Germinal center (tissue), 1 donor: ENCODE measurements at regions not wholly inside any gene's neighbourhood (a gene's known extent, or its start where the extent isn't known, plus 50 kb on each side); places are given as distances from the start of the nearest gene placed in this dataset.

Source experiments
- DNase-seq: peaks from one replicate; pipeline ENCODE4 v3.0.0; 2012; ENCODE audit warnings: mixed read lengths, low spot score

DNA sequence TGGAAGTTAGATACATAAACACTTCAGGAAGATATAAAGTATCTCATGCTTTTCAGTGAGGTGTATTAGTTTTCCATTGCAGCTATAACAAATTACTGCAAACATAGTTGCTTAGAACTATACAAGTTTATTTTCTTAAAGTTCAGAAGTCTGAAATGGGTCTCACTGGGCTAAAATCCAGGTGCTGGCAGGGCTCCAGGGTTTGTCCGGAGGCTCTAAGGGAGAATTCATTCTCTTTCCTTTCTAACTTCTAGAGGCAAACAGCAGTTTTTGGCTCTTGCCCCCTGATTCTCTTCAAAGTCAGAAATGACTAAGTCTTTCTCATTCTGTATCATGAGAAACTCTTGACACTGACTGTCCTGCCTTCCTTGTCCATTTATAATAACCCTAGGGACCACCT is 138.8 kb downstream of the AASDHPPT start:
- no peak for DNase-seq

GRCh38 chr11:106217456-106217855 is 140.0 kb downstream of the AASDHPPT start:
- DNase-seq = no peak

DNA sequence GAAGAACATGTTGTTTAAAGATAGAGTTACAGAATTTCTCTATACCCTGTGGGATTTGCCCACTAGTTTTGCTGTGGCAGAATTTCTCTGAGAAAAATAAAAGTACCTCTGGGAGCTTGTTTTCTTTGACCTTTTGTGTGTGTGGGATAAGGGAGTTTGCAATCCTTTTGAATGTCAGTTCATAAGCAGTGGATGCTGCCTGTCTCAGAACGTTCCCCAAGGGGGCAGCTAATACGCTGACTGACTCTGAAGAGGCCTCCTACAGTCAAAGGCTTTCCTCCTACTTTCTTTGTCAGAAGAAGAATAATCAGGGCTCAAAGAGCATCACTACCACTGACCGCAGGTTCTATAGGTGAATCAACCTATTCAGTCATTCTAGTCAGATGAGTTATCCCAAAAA is 140.6 kb downstream of the AASDHPPT start:
- no peak for DNase-seq

GRCh38 chr11:106222626-106223025 is 145.2 kb downstream of the AASDHPPT start:
- no peak for DNase-seq

DNA sequence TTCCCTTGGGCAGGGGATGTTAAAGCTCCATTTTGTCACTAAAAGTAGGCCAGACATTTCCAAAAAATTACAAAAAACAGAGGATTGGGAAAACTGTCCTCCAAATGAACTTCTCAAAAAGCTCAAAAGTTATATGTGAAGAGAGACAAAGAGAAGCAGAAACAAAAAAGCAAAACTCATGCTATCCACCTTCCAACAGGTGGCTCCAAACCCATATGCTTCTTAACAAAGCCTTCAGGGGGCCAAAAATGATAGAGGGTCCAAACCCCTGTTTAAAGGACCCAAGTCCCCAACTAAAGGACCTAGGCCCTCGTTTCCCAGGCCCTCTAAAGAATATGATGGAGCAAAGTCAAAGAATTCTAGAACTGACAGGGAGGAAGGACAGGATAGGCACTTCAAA is 146.7 kb downstream of the AASDHPPT start:
- DNase-seq = no peak

DNA sequence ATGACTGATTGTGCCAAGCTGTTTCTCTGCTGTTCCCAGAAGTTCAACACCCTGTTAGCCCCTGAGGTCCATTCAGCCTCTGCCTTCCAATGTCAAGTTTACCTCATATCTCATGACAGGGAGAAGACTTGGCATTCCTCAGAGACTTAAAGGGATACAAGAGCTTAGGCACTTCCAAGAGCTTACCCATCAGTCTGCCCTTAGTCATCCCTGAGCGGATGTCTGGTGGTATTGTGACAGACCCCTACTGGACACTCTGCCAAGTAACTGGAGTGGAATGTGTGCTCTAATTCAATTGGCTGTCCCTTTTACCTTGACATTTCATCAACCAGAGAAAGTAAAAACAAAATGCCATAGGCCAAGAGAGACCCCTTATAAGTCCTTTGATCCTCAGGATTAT is 151.5 kb downstream of the AASDHPPT start:
- no peak for DNase-seq

DNA sequence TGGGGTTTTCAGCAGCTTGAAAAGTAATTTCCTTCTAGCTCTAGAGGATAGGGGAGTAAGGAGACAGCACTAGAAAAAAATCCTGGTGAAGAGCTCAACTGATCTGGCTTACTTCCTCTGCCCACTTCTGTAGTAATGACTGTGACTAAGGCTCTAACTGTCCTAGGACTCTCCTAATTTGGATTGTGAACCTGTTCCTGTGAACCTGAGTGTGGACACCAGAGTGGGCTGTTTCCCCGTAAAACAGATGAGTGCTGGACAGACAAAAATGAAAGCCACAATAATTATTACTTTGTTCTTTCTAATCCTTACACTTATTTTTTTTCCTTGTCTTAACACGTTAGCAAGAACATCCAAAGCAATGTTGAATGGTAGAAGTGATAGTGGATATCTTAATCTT is 154.1 kb downstream of the AASDHPPT start:
- DNase-seq = no peak

- no peak for DNase-seq
These were observed 155.7 kb downstream of the AASDHPPT start for GRCh38 chr11:106233191-106233590.

DNA sequence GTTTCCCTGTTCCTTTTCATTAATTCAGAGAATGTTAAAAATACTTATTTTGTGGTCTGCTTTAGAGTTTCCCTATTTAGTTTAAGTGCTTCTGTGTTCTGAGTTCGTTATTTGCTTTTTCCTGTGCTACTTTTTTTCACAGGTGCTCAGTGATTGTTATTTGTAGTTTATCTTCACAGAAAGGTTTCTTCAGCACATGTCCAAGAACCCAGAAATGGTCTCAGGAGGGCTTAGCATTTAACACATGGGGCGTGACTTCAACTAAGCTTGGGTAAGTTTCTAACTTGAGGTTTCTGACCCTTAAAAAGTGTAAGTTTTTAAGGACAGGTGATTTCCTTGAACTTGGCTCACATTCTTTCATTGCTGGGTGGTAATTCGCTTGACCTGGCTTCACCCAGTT is 157.3 kb downstream of the AASDHPPT start:
- no peak for DNase-seq

DNA sequence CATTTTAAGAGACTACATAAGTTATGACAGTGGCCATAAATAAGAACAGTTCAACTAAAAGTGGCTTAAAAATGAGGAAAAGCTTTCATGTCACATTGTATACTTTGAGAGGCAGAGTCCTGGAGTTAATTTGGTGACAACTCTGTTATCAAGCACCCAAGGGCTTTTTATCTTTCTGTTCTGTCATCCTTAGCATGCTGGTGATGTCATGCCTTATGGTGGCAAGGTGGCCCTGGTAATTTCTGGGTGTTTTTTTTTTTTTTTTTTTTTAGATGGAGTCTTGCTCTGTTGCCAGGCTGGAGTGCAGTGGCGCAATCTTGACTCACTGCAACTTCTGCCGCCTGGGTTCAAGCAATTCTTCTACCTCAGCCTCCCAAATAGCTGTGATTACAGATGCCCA is 158.8 kb downstream of the AASDHPPT start:
- no peak for DNase-seq

GRCh38 chr11:106238704-106239360 is 161.4 kb downstream of the AASDHPPT start:
- DNase-seq = no peak

- no peak for DNase-seq
These were observed 164.3 kb downstream of the AASDHPPT start for GRCh38 chr11:106241601-106242257.

- DNase-seq = no peak
These were observed 165.4 kb downstream of the AASDHPPT start for GRCh38 chr11:106242718-106243415.

- DNase-seq = no peak
These were observed 169.0 kb downstream of the AASDHPPT start for GRCh38 chr11:106246495-106246894.

- DNase-seq = no peak
These were observed 172.3 kb downstream of the AASDHPPT start for GRCh38 chr11:106249617-106250239.

DNA sequence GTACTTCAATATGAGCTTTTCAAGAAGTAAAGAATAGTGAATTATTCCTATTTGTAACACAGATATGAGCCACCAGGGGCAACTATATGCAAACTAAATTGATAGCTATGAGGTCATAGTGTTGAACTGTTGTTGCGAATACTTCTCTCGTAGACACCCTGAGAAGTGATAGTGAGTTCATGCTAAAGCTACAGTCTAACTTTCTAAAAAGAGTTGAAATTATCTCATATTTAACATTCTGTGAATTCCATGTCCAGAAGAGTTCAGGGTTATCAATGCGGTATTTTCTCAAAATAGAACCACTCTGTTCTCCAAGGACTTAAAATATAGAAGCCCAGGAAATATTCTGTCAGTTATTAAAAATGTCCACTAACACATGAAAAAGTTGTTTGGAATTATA is 185.4 kb downstream of the AASDHPPT start:
- no peak for DNase-seq

- no peak for DNase-seq
These were observed 186.1 kb downstream of the AASDHPPT start for GRCh38 chr11:106263527-106263926.

GRCh38 chr11:106271086-106271485 is 193.6 kb downstream of the AASDHPPT start:
- no peak for DNase-seq

- no peak for DNase-seq
These were observed 194.2 kb downstream of the AASDHPPT start for GRCh38 chr11:106271686-106272085.

DNA sequence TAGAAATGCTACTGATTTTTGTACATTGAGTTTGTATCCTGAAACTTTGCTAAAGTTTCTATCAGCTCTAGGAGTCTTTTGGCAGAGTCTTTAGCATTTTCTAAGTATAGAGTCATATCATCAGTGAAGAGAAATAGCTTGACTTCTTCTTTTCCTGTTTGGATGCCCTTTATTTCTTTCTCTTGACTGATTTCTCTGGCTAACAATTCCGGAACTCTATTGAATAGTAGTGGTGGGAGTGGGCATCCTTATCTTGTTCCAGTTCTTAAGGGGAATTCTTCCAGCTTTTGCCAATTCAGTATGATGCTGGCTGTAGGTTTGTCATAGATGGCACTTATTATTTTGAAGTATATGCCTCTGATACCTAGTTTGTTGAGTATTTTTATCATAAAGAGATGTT is 197.7 kb downstream of the AASDHPPT start:
- no peak for DNase-seq

- DNase-seq = no peak
These were observed 198.7 kb downstream of the AASDHPPT start for GRCh38 chr11:106276126-106276525.

- no peak for DNase-seq
These were observed 199.5 kb downstream of the AASDHPPT start for GRCh38 chr11:106276859-106277436.

DNA sequence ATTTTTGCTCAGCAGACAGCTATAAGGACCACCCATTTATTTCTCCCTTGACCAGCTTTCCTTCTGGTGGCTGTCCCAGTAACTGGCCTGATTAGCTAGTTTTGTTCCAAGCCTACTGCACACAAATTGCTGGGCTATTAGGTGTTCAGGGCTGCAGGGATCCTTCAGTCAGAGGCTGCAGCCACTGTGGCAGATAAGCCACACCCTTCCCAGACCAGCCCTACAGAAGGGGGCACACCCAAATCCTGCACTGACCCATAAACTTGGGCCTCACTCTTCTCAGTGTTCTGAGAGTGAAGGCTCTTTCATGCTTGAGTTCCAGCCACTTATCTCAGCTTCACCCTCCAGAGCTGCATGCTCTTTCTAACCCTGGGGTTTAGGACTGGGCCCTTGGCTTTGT is 200.0 kb downstream of the AASDHPPT start:
- DNase-seq = no peak
